ENCODE measurements at regions not wholly inside any gene's neighbourhood (a gene's known extent, or its start where the extent isn't known, plus 50 kb on each side); places are given as distances from the start of the nearest gene placed in this dataset.

DNA sequence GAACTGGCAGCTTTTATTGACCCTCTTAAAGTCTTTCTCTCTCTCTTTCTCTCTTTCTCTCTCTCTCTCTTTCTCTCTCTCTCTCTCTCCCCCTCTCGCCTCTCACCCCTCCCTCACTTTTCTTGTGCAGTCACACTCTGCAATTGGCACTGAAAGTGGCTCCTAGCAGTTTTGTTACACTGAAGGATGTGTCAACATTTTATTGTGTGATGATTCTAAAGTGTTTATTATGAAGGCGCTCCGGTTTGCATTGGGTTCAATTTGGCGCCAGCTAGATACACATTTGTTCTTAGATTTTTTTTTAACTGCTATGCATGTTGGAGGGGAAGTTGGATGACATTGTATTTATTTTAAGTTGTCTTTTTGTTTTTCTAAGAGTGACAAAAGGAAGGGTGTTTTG is 64.0 kb upstream of the CHRM3 start:
- H3K4me1 ChIP-seq (ENCODE audit: control insufficient read depth in 4 of 4, insufficient read depth in 4 of 4, low read length in 3 of 4) = no peaks in the 10 kb centered on the region
- no peaks in the 10 kb centered on the region for H3K27me3 ChIP-seq (ENCODE audit: control insufficient read depth in 4 of 4, insufficient read depth in 4 of 4, low read length in 3 of 4)
- no peak for DNase-seq (ENCODE audit: low spot score)
- TF ChIP-seq RXRA (IDR thresholded peaks at IDR 0.05) (no peak), SP1 (IDR thresholded peaks at IDR 0.05) (no peak), ATF3 (IDR thresholded peaks at IDR 0.05) (no peak), MAX (IDR thresholded peaks at IDR 0.05) (no peak), GABPA (IDR thresholded peaks at IDR 0.05 in 1 of 2, conservative IDR thresholded peaks at IDR 0.05 in 1 of 2) (no peak), HNF4G (IDR thresholded peaks at IDR 0.05) (no peak), FOXA1 (IDR thresholded peaks at IDR 0.05) (no peak), TAF1 (conservative IDR thresholded peaks at IDR 0.05) (no peak), CTCF (IDR thresholded peaks at IDR 0.05; ENCODE audit: low read depth, low read length, missing input control) (no peak), JUND (IDR thresholded peaks at IDR 0.05) (no peak), RAD21 (IDR thresholded peaks at IDR 0.05) (no peak)
- TF ChIP-seq, protein P1, sequence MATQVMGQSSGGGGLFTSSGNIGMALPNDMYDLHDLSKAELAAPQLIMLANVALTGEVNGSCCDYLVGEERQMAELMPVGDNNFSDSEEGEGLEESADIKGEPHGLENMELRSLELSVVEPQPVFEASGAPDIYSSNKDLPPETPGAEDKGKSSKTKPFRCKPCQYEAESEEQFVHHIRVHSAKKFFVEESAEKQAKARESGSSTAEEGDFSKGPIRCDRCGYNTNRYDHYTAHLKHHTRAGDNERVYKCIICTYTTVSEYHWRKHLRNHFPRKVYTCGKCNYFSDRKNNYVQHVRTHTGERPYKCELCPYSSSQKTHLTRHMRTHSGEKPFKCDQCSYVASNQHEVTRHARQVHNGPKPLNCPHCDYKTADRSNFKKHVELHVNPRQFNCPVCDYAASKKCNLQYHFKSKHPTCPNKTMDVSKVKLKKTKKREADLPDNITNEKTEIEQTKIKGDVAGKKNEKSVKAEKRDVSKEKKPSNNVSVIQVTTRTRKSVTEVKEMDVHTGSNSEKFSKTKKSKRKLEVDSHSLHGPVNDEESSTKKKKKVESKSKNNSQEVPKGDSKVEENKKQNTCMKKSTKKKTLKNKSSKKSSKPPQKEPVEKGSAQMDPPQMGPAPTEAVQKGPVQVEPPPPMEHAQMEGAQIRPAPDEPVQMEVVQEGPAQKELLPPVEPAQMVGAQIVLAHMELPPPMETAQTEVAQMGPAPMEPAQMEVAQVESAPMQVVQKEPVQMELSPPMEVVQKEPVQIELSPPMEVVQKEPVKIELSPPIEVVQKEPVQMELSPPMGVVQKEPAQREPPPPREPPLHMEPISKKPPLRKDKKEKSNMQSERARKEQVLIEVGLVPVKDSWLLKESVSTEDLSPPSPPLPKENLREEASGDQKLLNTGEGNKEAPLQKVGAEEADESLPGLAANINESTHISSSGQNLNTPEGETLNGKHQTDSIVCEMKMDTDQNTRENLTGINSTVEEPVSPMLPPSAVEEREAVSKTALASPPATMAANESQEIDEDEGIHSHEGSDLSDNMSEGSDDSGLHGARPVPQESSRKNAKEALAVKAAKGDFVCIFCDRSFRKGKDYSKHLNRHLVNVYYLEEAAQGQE (IDR thresholded peaks at IDR 0.05) = no peak
- TF ChIP-seq, protein P2, sequence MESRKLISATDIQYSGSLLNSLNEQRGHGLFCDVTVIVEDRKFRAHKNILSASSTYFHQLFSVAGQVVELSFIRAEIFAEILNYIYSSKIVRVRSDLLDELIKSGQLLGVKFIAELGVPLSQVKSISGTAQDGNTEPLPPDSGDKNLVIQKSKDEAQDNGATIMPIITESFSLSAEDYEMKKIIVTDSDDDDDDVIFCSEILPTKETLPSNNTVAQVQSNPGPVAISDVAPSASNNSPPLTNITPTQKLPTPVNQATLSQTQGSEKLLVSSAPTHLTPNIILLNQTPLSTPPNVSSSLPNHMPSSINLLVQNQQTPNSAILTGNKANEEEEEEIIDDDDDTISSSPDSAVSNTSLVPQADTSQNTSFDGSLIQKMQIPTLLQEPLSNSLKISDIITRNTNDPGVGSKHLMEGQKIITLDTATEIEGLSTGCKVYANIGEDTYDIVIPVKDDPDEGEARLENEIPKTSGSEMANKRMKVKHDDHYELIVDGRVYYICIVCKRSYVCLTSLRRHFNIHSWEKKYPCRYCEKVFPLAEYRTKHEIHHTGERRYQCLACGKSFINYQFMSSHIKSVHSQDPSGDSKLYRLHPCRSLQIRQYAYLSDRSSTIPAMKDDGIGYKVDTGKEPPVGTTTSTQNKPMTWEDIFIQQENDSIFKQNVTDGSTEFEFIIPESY (IDR thresholded peaks at IDR 0.05) = no peak
- no peak overlapping the region for H3K4me3 ChIP-seq (ENCODE audit: low read depth in 1 of 3, low read length in 3 of 3)
- WGBS = 72% methylated on average over 4 of the region's 4 CpGs
- H3K9me3 ChIP-seq (ENCODE audit: control insufficient read depth in 4 of 4, low read length in 3 of 4) = no peaks in the 10 kb centered on the region
- H3K9ac ChIP-seq (ENCODE audit: low read depth in 1 of 2, low read length in 2 of 2) = no peak overlapping the region
- no peak overlapping the region for H3K27ac ChIP-seq (ENCODE audit: low read depth in 1 of 2, low read length in 2 of 2)
- no peaks in the 10 kb centered on the region for H3K36me3 ChIP-seq (ENCODE audit: control insufficient read depth in 4 of 4, insufficient read depth in 3 of 4, low read depth in 1 of 4, low read length in 3 of 4)

DNA sequence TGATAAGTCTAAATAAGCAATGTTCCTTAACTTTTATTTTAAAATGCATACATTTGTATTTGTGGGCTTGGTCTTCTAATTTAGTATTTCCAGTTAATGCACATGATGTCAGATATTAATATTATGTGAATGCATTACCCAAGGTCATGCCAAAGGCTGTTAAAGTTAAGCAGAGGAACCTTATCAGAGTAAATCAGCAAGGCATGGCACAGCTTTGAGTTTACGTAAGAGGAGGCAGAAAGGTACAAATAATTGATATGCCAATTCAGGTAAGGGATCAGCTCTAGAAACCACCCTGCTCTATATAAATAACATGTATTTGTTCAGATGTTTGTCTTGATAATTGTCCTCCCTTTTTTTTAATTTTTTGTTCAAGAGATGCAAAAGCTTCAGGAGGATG is 64.5 kb upstream of the CHRM3 start:
- Histone ChIP-seq H3K36me3 (ENCODE audit: control insufficient read depth in 4 of 4, insufficient read depth in 3 of 4, low read depth in 1 of 4, low read length in 3 of 4) (no peaks in the 10 kb centered on the region), H3K27me3 (ENCODE audit: control insufficient read depth in 4 of 4, insufficient read depth in 4 of 4, low read length in 3 of 4) (no peaks in the 10 kb centered on the region), H3K4me1 (ENCODE audit: control insufficient read depth in 4 of 4, insufficient read depth in 4 of 4, low read length in 3 of 4) (no peaks in the 10 kb centered on the region), H3K9me3 (ENCODE audit: control insufficient read depth in 4 of 4, low read length in 3 of 4) (no peaks in the 10 kb centered on the region), H3K4me3 (ENCODE audit: low read depth in 1 of 3, low read length in 3 of 3) (no peak overlapping the region), H3K27ac (ENCODE audit: low read depth in 1 of 2, low read length in 2 of 2) (no peak overlapping the region), H3K9ac (ENCODE audit: low read depth in 1 of 2, low read length in 2 of 2) (no peak overlapping the region)
- no peak for DNase-seq (ENCODE audit: low spot score)
- no peak for TF ChIP-seq SP1 (IDR thresholded peaks at IDR 0.05)
- TF ChIP-seq TAF1 (conservative IDR thresholded peaks at IDR 0.05) = no peak
- TF ChIP-seq MAX (IDR thresholded peaks at IDR 0.05) = no peak
- no peak for TF ChIP-seq GABPA (IDR thresholded peaks at IDR 0.05 in 1 of 2, conservative IDR thresholded peaks at IDR 0.05 in 1 of 2)
- no peak for TF ChIP-seq FOXA1 (IDR thresholded peaks at IDR 0.05)
- WGBS = 68% methylated on average over 1 of the region's 1 CpG
